HG02973 (cell line): ENCODE measurements at regions not wholly inside any gene's neighbourhood (a gene's known extent, or its start where the extent isn't known, plus 50 kb on each side); places are given as distances from the start of the nearest gene placed in this dataset.
"Not testable (repeated sequence)": the region's sequence is repeated elsewhere in the genome, so short reads cannot be mapped to it uniquely, and the experiment has no call there.

ENCODE experiments used
- ATAC-seq: cut with Tn5 transposase; IDR thresholded peaks from one replicate; pipeline ENCODE4 v1.9.1; 2021; ENCODE audit warnings: moderate library complexity; ENCODE audit not compliant: unreplicated experiment

DNA sequence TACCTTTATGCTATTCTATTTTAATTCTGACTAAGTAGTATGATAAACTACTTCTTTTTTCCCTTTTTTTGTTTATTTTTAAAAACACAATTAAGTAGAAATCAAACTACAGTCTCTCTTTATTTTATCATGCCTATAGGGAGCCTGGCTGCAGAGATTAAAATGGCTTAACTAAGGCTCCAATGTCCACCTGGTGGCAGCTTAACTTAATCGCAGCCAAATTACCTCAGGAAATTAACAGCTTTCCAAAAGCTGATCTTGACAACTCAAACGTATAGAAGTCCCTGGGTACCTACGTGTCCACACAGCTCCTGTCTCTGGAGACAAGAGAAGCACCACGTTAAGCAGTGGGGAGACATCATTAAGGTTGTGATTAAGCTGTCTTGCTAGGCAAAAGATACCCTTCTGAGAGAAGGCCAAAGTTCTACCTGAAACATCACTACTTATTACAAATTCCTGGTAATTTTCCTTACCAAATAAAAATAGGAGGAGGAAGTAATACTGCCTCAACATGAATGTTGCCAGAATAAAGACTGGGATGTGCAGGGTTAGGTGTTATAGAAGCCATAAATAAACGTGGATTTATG is 63.2 kb upstream of the SNX19 start:
- no peak for ATAC-seq

DNA sequence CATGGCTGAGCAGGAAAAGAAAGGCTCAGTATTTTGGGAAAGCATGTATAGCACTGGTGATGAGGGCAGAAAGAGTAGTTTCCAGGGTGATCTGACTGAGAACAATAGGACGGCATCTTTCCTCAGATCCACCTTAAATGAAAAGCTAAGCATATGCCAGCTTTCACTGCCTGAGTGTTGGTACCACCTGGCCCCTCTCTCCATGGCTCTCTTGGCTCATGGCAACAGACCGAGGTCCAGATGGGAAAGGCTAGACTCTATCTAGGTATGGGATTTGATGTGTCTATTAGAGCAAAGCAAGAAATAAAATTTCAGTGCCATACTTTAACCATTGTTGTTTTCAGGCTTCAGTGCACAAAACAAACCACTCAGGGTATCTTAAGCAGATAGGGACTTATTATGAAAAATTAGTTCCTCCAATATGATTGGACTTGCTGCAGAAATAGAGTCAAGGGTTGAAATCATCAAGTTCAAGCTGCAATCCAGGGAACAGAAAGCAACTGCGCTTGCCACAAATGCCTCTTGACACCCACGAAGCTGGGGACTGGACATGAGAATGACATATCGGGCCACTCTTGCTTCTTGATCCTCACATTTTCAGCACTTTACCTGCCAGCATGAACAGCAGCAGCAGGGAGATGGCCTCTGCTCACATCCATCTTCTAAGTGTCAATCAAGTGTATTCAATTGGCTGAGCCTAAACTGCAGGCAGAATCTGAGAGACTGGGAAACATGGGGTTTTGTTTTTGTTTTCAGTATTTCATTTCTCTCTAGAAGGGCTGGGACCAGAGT is 64.0 kb upstream of the SNX19 start:
- ATAC-seq, result no peak

DNA sequence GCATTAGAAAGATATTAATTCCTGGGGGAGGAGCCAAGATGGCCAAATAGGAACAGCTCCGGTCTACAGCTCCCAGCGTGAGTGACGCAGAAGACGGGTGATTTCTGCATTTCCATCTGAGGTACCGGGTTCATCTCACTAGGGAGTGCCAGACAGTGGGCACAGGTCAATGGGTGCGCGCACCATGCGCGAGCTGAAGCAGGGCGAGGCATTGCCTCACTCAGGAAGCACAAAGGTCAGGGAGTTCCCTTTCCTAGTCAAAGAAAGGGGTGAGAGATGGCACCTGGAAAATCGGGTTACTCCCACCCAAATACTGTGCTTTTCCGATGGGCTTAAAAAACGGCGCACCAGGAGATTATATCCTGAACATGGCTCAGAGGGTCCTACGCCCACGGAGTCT is 68.0 kb upstream of the SNX19 start:
- not testable (repeated sequence) for ATAC-seq

- no peak for ATAC-seq
Observed at GRCh38 chr11:130992788-130993187, 76.5 kb upstream of the SNX19 start.

GRCh38 chr11:130994043-130994442 is 77.8 kb upstream of the SNX19 start:
- ATAC-seq, result no peak

DNA sequence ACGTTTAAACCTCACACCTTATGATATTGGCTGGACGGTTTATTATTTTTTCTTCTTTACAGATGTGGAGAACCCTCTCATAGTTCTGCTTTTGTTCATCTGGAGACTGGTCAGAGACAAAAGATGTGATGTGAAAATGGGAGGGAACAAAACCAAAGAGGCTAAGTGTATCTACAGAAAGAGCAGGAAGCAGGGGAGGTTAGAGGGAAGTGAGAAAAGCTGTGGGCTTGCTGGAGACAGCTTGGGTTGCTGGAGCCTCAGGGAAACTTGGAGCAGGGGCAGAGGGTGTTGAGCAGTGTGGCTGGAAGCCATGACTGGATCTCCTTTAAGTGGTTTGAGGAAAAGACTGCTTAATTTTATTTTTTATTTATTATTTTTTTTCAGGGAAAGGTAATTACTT is 79.0 kb upstream of the SNX19 start:
- ATAC-seq, result no peak

DNA sequence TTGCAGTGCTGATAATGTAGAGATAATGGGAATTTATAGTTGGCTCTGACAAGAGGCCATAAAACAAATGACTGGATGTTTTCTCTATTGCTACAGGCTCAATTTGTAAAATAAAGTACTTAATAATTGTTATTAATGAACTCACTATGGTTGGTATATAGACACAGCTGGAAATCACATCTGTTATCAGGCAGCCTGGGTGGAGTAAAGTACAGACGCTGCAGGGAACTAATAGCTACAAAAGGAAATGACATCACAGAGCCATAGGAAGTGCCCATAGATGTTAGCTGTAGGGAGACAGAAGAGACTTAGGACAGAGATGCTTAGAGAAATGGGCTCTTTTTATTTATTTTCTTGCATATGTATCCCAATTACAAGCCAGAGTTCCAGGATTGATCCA is 81.0 kb upstream of the SNX19 start:
- ATAC-seq, result no peak

- no peak for ATAC-seq
Observed at GRCh38 chr11:130999086-130999485, 82.8 kb upstream of the SNX19 start.

GRCh38 chr11:130999992-131000770 is 83.9 kb upstream of the SNX19 start:
- no peak for ATAC-seq

DNA sequence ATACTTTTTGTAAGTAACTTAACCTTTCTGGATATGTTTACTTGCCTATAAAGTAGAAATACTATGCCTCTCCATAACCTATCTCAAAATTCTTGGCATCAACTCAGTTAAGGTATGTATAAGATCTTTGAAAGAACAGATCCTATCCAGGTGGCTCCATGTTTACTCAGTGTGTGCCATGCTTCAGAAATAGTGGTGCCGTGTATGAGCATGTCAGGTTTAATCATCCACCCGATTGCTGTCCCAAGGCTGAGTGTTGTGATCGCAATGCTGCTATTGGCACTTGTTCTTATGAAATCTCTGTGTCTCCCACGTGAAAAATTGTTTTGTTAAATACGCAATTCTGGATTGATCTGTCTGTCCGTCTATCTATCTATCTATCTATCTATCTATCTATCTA is 85.9 kb upstream of the SNX19 start:
- ATAC-seq, result no peak

GRCh38 chr11:131005829-131006228 is 89.5 kb upstream of the SNX19 start:
- ATAC-seq, result no peak

DNA sequence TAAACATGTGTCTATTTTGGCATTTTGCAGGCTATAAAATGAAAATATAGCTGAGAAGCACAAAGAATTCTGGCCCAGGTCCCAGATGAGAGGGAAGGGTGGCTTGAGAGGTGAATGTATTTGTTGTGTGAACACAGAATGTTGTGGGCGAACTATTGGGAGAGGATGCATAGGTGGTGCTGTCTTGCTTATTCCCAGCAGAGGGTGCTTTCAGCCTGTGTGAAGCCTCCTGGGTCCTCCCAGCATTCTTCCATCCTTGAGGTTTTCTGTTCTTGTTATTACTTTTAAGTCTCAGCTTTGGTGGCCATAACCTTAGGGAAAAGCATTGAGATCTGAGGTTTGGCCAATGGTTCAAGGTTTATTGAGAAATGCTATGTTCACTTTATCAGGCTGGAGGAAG is 108.7 kb upstream of the SNX19 start:
- ATAC-seq, result no peak

DNA sequence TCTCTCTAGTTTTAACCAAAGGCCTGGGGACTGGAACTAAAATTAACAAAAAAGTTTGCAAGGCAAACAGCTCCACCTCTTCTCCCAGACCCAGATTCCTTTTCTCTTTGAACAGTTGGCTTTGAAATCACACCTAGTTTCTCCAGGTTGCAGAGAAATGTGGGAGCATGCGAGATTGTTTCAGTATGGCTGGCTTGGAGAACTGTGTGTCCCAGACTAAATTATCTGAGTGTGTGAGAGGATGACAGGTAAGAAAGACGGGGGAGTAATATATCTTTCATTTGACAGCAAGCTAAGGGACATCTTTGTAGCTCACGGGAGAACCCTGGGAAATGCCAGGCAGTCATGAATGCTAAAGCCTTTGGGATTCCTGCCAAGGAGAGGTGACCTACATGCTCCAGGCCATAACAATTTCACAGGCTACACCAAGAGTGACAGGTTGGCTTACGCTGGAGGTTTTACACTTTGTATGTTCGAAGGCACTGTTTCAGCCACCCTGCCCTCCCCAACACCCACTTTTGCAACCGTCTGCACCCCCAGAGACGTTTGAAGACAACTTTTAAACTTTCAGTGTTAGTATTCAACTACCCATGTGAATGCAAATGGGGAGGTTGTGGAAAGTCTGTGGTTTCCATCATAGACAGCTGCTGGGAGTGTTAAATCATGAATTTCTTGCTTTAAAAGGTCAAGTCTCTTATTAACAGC is 109.3 kb upstream of the SNX19 start:
- peak; percentile 56 for ATAC-seq

- no peak for ATAC-seq
Observed at GRCh38 chr11:131027491-131027890, 111.2 kb upstream of the SNX19 start.

DNA sequence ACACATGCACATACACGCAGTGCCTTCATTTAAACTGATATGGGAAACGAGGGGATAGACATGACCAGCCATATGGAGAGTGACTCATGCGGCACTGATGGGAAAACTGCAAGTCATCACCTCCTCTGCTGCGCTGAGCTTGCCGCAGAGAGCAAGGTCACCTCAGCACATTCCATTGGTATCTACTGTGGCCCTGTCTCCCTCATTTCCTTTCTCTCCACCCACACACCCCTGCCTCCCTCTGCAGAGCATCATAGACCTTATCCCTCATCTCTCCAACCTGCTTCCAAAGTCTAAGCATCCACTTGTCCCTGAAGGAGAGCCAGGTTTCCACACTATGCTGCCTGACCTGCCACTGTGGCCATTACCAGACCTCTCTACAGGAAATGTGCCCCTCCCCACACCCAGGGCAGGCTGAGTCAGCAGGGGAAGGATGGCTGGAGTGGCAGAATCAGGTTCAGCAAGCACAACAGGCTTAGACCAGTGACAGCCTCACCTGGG is 116.9 kb upstream of the SNX19 start:
- ATAC-seq, result no peak

DNA sequence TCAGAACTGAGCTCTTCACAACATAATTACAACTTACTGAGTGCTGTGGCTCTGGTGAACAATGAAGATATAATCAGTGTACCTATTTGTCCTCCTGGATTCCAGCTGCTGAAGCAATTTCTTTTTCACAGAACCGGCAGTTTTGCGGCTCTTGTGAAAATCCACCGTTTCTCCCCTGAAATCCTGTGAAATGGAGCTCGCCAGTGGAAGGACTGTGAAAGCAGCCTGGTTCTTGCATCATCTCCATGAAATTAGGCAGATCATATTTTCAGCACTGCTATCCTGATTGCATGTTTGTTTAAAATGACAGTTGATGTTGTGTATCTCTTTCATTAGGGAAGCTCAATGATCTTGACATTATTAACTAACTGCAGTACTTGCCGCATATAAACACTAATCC is 120.2 kb upstream of the SNX19 start:
- ATAC-seq, result no peak

- ATAC-seq, result no peak
Observed at GRCh38 chr11:131037873-131038272, 121.6 kb upstream of the SNX19 start.

DNA sequence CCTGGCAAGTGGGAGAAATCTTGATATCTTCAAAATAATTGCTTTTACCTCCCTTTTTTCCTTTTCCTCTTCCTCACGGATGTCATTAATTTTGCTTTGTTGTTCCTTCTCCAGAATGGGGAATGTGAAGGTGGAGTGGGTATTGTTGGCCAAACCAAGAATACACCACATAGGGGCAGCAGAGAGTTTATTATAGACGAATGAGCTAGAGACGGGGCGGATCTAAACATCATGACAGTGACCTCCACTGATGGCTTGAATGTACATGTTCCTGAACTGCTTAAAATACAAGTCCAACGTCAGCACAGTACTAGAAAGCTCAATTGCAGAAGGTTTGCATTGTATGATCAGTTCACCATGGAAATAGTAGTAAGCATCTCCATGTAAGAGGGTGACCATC is 122.3 kb upstream of the SNX19 start:
- ATAC-seq, result no peak

- ATAC-seq, result no peak
Observed at GRCh38 chr11:131041331-131042040, 125.2 kb upstream of the SNX19 start.

GRCh38 chr11:131042041-131042390 is 125.7 kb upstream of the SNX19 start:
- ATAC-seq, result no peak

- no peak for ATAC-seq
Observed at GRCh38 chr11:131043251-131043650, 127.0 kb upstream of the SNX19 start.
